CD4-positive, alpha-beta T cell treated with Interleukin-17A for 1 hour (primary cell): ENCODE measurements at regions not wholly inside any gene's neighbourhood (a gene's known extent, or its start where the extent isn't known, plus 50 kb on each side); places are given as distances from the start of the nearest gene placed in this dataset.
"Not testable (repeated sequence)": the region's sequence is repeated elsewhere in the genome, so short reads cannot be mapped to it uniquely, and the experiment has no call there.

Source experiments
- DNase-seq: peaks from one replicate; pipeline ENCODE4 v3.0.0-alpha.2; 2020

GRCh38 chr11:69934861-69935494, 115.8 kb upstream of the FGF3 start:
- no peak for DNase-seq

- no peak for DNase-seq
These were observed 116.8 kb upstream of the FGF3 start for GRCh38 chr11:69935941-69936505.

DNA sequence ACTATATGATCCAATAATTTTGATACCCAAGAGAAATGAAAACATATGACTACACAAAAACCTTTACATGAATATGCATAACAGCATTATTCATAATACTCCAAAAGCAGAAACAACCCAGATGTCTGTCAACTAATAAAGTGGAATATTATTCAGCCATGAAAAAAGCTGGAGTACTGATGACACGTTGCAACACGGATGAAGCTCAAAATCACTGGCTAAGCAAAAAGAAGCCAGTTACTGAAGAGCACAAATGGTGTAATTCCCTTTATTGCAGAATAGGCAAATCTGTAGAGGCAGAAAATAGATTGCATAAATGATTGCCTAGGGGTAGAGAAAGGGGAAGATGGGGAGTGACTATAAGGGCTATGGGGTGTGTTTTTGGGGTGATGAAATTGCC, 117.6 kb upstream of the FGF3 start:
- no peak for DNase-seq

DNA sequence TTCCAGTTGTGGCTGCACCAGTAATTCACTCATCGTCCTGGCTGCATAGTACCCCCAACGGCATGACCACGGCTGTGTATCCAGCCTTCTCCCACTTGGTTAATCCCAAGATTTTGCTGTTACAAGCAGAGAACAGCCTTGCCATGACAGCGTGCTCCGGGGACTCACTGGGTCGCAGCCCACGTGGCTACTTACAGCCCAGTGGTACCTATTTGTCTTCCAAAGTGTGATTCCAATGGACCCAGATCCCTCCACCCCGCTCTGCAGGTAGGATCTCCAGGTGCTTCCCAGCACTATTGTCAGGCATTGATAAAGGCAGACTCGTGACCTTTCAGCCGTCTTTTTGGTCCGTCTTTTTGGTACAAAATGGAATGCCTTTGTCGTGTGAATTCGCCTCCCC, 119.0 kb upstream of the FGF3 start:
- no peak for DNase-seq

- no peak for DNase-seq
These were observed 120.5 kb upstream of the FGF3 start for GRCh38 chr11:69939551-69940245.

DNA sequence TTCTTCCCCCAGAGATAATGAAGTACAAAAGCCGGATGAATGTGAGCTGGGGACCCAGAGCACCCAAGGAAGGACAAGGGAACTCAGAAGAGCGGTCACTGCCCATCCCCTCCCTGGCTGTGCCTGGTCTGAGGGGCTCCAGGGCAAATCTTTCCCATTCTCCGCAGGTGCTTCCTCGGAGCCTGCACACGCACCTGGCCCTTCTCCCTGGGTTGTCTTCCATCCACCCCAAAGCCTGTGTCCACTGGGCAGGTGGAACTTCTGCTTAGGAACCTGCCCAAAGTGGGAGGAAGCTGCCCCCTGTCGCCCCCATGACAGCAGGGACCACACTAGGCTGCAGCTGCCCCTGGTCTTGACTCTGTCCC, 121.0 kb upstream of the FGF3 start:
- DNase-seq = no peak

DNA sequence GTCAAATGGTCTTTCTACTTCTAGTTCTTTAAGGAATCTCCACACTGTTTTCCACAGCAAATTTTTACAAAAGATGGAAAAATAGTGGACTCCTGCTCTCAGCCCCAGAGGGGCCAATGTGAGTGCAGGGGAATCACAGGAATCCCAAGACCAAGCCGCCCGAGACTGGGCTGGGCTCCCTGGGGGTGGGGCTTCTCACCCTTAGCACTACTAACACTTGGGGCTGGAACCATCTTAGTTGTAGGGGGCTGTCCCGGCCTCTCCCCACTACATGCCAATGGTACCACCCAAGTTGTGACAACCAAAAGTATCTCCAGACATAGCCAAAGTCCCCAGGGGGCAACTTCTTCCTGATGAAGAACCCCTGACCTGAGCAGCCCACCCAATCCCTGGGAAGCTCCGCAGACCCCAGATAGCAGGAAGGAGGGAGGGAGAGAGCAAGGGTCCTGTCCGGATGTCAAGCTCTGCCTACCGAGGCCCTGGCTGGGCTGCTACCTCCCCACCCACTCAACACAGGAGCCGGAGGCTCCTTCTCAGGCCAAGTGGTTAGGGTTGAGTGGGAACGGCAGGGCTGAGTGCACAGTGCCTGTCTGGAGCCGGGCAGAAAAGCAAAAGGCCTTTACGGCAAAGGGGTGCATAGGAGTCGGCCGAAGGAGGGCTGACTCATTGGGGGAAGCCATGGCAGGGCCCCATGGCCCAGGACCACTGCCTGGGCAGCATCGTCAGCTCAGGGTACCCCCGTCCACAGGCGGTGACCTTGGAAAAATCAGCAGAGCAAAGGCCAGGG, 122.5 kb upstream of the FGF3 start:
- no peak for DNase-seq

- no peak for DNase-seq
These were observed 123.2 kb upstream of the FGF3 start for GRCh38 chr11:69942333-69942820.

DNA sequence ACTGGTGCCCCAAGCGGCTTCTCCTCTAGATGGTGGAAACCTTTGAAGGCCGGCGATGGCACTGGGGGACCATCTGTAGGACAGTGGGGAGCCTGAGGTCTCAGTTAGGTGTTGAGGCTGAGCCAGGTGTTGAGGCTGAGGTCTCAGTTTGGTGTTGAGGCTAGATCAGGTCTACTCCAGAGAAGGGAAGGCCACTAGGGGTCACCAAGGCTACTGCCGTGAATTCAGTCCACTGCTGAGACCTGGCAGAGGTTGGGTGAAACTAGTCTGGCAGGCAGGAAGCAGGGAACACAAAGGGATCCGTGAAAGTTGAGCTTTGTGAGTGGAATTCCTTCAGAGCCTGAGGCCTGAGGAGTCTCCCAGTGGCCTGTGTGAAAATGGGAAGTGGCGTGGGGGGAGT, 123.8 kb upstream of the FGF3 start:
- DNase-seq = no peak

DNA sequence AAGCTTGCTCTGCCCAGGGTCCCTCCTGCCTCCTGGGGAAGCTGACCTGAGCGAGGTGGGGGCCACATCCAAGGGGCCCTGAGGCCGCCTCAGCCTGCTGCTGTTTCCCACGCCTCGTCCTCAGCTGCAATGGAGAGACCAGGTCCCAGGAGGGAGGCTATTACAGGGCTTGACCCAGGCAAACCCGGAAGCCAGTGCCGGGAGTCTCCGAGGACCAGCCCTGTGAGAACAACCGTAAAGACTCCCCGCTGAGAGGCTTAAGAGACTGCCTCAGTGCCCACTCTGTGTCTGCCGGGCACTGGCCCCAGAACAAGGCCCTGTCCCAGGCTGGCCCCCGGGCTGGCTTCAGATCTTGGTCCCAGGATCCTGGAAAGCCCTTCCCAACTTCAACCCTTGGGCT, 124.3 kb upstream of the FGF3 start:
- no peak for DNase-seq

DNA sequence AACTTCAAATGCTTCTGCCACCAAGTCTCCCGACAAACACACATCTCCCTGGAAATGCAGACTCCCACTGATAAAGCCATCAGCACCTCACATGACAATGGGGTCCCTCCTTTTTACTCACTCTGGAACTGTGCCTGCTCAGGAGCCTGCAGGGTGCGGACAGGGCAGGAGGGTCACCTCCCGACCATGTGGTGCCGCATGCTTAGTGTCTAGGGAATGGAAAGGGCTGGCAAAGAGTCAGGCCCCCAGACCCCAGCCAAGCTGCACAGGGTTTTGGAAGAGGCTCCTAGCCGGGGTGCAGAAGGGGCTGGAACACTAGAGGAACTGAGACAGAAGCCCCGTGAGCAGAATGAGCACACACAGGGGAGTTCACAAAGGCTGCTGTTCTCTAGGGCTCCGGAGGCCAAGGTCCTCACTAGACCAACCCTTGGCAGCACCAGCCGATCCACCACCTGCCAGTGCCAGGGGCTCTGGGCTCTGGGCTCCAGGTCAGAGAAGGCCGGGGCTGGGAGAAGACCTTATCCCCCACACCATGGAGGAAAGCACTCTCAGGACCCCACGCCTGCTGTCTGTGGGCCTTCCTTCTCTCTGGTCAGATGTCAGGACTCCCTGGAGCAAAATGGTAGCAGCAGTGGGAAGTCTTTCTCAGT, 125.1 kb upstream of the FGF3 start:
- no peak for DNase-seq

DNA sequence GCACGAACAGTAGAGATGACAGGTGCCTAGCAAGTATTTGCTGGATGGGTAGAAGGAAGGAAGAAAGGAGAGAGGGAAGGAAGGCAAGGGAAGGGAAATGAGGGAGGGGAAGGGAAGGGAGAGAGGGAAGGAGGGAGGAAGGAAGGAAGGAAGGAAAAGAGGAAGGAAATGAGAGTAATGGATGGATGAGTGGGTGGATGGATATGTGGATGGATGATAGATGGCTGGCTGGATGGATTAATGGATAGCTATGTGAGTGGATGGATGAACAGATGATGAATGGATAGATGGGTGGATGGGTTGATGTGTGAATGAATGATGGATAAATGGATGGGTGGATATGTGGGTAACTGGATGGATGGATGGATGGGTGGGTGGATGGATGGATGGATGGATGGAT, 125.9 kb upstream of the FGF3 start:
- DNase-seq = no peak

- DNase-seq = no peak
These were observed 128.0 kb upstream of the FGF3 start for GRCh38 chr11:69947059-69947792.

DNA sequence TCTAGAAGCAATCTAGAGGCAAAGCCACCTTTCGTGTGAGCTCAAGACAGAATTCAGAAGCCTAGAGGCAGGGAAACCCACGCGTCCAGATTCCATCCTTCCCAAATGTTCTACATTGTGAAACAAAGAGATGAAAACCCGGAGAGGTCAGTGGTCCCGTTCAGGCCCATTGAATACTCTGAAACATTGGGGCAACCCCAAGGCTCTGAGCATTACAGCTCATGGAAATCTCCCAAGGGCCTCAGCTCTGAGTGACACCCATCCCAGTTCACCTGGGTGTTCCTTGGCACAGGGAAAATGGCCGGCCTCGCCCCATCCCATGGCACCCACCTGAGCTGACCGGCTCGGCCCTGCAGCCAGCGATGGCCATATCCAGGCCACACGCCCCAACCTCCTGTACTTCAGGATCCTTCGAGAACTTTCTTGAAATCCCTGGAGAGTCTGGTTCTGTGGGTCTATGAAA, 128.6 kb upstream of the FGF3 start:
- no peak for DNase-seq

DNA sequence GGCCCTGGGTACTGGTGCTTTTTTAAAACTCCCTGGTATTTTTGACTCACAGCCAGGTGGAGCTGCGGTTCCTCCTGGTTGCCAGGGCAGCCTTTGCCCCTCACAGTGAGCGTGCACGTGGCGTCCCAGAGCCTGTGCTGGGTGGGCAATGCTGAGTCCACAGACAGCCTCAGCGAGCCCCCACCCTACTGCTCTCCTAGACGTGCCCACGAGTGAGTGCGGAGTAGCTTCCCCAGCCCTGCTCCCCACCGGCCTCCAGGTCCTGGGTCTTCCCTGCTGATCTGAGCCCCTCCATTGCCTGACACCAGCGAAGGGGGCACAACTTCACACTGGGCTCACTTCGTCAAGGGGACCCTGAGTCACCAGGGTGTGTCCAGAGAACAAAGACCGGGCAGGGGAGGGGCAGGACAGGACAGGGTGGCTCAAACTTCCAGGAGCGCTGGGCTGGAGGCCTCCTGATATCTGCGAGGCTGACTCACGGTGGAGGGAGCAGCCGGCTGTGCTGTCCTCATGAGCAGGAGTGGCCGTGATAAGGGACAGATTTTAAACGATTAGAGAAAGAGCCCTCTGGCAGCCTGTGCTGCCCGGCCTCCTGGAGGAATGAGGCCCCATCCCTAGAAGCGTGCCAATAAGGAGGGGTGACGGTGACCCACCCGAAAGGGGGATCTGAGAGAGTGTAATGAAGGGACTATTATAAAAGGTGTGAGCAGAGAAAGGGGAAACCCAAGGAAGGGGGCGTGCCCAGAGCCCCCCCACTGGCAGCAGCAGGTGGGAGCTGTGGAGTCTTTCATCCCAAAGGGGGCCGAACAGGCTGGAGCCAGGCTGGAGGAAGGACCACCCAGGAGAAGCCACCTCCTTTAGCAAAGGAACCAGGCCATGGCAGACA, 129.3 kb upstream of the FGF3 start:
- DNase-seq = no peak

GRCh38 chr11:69949327-69949726, 128.8 kb upstream of the ANO1 start:
- DNase-seq = no peak

GRCh38 chr11:69950120-69950519, 128.0 kb upstream of the ANO1 start:
- DNase-seq = no peak

DNA sequence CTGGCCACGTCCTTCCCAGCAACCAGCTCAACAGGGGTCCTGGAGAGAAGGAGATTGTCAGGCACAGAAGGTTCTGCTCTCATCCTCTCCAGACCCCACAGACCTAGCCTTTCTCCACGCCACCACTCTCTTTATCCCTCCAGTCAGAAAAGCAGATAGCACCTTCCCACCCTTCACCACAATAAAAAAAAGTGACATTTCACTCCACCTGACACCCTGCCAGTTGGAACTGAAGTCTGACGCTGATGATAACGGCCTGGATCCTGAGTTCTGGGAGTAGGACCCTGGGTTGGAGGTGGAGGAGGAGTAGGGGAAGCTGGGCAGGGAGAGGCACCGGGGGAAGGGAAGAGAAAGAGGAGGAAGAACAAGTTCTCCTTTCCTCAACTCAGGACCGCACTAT, 127.5 kb upstream of the ANO1 start:
- DNase-seq = no peak

- no peak for DNase-seq
These were observed 126.3 kb upstream of the ANO1 start for GRCh38 chr11:69951821-69952220.

- DNase-seq = not testable (repeated sequence)
These were observed 125.7 kb upstream of the ANO1 start for GRCh38 chr11:69952229-69952975.

DNA sequence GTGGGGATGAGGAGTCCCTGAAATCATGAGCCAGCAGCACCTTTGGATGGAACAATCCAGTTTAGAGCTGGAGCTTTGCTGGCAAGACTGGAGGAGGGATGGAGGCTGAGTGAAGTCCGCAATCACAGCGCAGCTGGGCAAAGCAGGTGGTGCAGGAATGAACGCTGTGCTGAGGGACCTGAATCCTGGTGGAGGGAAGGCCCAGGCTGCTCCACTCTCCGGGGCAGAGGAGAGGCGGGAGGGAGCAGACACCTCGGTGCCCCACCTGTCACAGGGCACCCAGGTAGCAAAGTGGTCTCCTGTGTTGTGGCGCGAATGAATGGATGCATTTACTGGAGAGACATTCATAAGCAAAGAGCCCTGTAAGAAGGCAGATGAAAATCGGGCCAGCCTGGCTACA, 124.8 kb upstream of the ANO1 start:
- no peak for DNase-seq
